ENCODE measurements at regions not wholly inside any gene's neighbourhood (a gene's known extent, or its start where the extent isn't known, plus 50 kb on each side); places are given as distances from the start of the nearest gene placed in this dataset.

GRCh38 chr2:120910956-120911951 lies 175.6 kb downstream of the GLI2 start:
- CTCF ChIA-PET, result interaction anchor here (1.2 kb wide), 1 partner anchor 11 kb away, joined by 4 read pairs; no protein-coding TSS in a partner anchor

GRCh38 chr2:120912101-120912985 lies 176.7 kb downstream of the GLI2 start:
- CTCF ChIA-PET, result interaction anchor here (1.7 kb wide), 1 partner anchor 22 kb away, joined by 4 read pairs; no protein-coding TSS in a partner anchor
- TF ChIP-seq CTCF (IDR thresholded peaks at IDR 0.05; ENCODE audit: control extremely low read depth, extremely low read depth, low read depth, missing control alignments), result no peak
- POLR2A ChIA-PET, result no interaction called here
- no peak for DNase-seq (ENCODE audit: extremely low spot score)

More at GRCh38 chr2:120910956-120911951, 175.6 kb downstream of the GLI2 start:
- POLR2A ChIA-PET, result no interaction called here
- DNase-seq (ENCODE audit: extremely low spot score), result no peak
- no peak for TF ChIP-seq CTCF (IDR thresholded peaks at IDR 0.05; ENCODE audit: control extremely low read depth, extremely low read depth, low read depth, missing control alignments)

- CTCF ChIA-PET, result interaction anchor here (1.7 kb wide), 1 partner anchor 20 kb away, joined by 4 read pairs; no protein-coding TSS in a partner anchor
- no peak for TF ChIP-seq CTCF (IDR thresholded peaks at IDR 0.05; ENCODE audit: control extremely low read depth, extremely low read depth, low read depth, missing control alignments)
- DNase-seq (ENCODE audit: extremely low spot score), result no peak
- POLR2A ChIA-PET, result no interaction called here
Measured at GRCh38 chr2:120913972-120914838, 178.5 kb downstream of the GLI2 start.

- TF ChIP-seq CTCF (IDR thresholded peaks at IDR 0.05; ENCODE audit: control extremely low read depth, extremely low read depth, low read depth, missing control alignments), result no peak
Measured at GRCh38 chr2:120914839-120915521, 179.3 kb downstream of the GLI2 start.

GRCh38 chr2:120915670-120916069 lies 180.0 kb downstream of the GLI2 start:
- POLR2A ChIA-PET, result no interaction called here
- CTCF ChIA-PET, result no interaction called here
- no peak for TF ChIP-seq CTCF (IDR thresholded peaks at IDR 0.05; ENCODE audit: control extremely low read depth, extremely low read depth, low read depth, missing control alignments)
- no peak for DNase-seq (ENCODE audit: extremely low spot score)

More at GRCh38 chr2:120914839-120915521, 179.3 kb downstream of the GLI2 start:
- DNase-seq (ENCODE audit: extremely low spot score), result no peak
- ChIA-PET POLR2A (no interaction called here), CTCF (no interaction called here)
